HepG2 (cell line): ENCODE measurements at regions not wholly inside any gene's neighbourhood (a gene's known extent, or its start where the extent isn't known, plus 50 kb on each side); places are given as distances from the start of the nearest gene placed in this dataset.

Experiments used
- AHDC1 ChIP-seq: sonication (generic); formaldehyde crosslinking; IDR thresholded peaks from 2 replicates; pipeline ENCODE4 v1.5.1; 2020; ENCODE audit warnings: mild to moderate bottlenecking, missing genetic modification reagents, borderline replicate concordance
- HNRNPL ChIP-seq: fragments of 200-400 bp; formaldehyde crosslinking; IDR thresholded peaks from 2 replicates; pipeline ENCODE4 v1.6.1; 2017; ENCODE audit warnings: mild to moderate bottlenecking, low read depth, low read length
- PHF8 ChIP-seq: sonication (generic); formaldehyde crosslinking; IDR thresholded peaks from 2 replicates; pipeline ENCODE4 v1.5.0; 2020; ENCODE audit warnings: missing genetic modification reagents
- RBAK ChIP-seq: sonication (generic); formaldehyde crosslinking; IDR thresholded peaks from 2 replicates; pipeline ENCODE4 v1.5.1; 2020; ENCODE audit warnings: mild to moderate bottlenecking, missing genetic modification reagents
- RBM22 ChIP-seq: fragments of 200-400 bp; formaldehyde crosslinking; optimal IDR thresholded peaks from 2 replicates; pipeline ENCODE3; 2017; ENCODE audit warnings: mild to moderate bottlenecking, low read length, moderate library complexity
- RXRB ChIP-seq: IDR thresholded peaks from 2 replicates; pipeline ENCODE4 v1.6.1; 2016; ENCODE audit warnings: borderline replicate concordance, missing genetic modification reagents, missing compliant biosample characterization
- SRF ChIP-seq: IDR thresholded peaks from 2 replicates; pipeline ENCODE4 v1.6.1; 2011; ENCODE audit warnings: mild to moderate bottlenecking, low read depth, low read length, moderate library complexity
- ZNF34 ChIP-seq: sonication (generic); formaldehyde crosslinking; IDR thresholded peaks from 2 replicates; pipeline ENCODE4 v1.4.0; 2020; ENCODE audit warnings: mild to moderate bottlenecking, missing genetic modification reagents, borderline replicate concordance
- ZNF510 ChIP-seq: sonication (generic); formaldehyde crosslinking; IDR thresholded peaks from 2 replicates; pipeline ENCODE4 v1.4.0; 2020; ENCODE audit warnings: low read depth, mild to moderate bottlenecking, missing genetic modification reagents
- ZZZ3 ChIP-seq: sonication (generic); formaldehyde crosslinking; IDR thresholded peaks from 2 replicates; pipeline ENCODE4 v1.4.0; 2020; ENCODE audit warnings: missing genetic modification reagents, mild to moderate bottlenecking, borderline replicate concordance

GRCh38 chr11:119539583-119539982 lies 116.6 kb upstream of the THY1 start (continued):
- TF ChIP-seq AHDC1 (CRISPR knock-in tag), result no peak
- TF ChIP-seq RBM22, result no peak
- no peak for TF ChIP-seq SRF
- TF ChIP-seq RBAK (CRISPR knock-in tag), result no peak
- TF ChIP-seq RXRB (CRISPR knock-in tag), result no peak
- no peak for TF ChIP-seq PHF8
- TF ChIP-seq HNRNPL, result no peak
- no peak for TF ChIP-seq ZNF510 (CRISPR knock-in tag)
- no peak for TF ChIP-seq ZNF34 (CRISPR knock-in tag)
- TF ChIP-seq ZZZ3, result no peak
